Esophagus mucosa (tissue), 1 donor: ENCODE measurements at regions not wholly inside any gene's neighbourhood (a gene's known extent, or its start where the extent isn't known, plus 50 kb on each side); places are given as distances from the start of the nearest gene placed in this dataset.

ENCODE experiments used
- ATAC-seq: fragments of 200-7000 bp; cut with Tn5 transposase; one replicate; pipeline ENCODE4 v1.9.1; 2020
- donor health status: DM: yes; HTN: yes; CAD: no.

DNA sequence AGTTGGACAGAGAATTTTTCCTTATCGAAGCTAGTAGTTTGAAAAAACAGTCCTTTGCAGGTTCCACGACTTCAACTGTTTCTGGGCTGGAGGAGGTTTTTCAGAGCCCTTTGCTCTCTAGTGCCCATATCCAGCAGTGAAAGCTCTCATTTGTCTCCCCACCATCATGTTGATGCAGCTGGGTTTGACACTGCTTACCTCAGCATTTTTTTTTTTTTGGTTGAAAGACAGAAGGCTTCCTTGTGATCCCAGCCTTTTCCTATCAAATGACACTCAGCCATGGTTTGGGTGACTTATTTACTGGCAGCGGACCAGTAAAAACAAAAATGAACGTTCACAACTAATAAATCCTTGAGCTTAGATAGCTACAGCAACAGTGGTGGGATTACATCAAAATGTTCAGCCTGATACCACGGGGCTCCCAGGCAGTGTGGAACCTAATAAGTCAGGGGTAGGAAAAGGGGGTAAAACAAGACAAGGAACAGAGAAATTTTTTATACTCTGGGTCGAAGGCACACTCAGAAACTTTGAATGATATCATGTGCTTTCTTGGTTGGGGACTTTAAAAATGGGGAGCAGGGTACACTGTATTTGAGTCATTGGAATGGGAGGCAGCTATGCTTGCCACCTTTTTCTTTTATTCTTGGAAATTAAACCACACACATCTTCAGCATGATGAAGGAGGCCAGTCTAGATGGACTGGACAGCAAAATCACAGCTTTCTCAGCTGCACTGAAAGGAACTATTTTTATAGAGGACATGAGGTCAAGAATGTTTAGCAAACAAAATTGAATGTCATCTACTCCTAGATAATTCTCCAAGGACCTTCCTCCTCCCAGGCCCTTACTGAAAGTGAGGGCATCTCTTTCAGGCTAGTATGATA, 308.9 kb upstream of the MPDZ start:
- ATAC-seq: no peak

DNA sequence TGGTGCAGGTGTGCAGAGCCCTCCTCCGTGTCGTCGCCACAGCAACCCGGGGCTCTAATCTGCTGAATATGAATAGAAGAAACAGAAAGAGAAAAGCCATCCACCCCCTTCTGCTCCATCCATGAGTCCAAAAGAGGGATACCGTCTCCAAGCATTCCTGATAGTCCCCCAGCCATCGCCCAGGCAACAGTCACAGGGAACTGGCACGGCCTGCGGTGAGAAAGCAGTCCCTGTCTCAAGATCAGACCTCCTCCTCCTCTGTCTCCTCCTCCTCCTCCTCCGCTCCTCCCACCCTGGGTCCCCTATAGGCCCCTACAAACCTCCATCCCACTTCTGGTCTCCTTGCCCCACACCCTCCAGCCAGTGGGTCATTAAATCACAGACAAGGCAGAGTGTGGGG, 308.1 kb upstream of the MPDZ start:
- no peak for ATAC-seq

DNA sequence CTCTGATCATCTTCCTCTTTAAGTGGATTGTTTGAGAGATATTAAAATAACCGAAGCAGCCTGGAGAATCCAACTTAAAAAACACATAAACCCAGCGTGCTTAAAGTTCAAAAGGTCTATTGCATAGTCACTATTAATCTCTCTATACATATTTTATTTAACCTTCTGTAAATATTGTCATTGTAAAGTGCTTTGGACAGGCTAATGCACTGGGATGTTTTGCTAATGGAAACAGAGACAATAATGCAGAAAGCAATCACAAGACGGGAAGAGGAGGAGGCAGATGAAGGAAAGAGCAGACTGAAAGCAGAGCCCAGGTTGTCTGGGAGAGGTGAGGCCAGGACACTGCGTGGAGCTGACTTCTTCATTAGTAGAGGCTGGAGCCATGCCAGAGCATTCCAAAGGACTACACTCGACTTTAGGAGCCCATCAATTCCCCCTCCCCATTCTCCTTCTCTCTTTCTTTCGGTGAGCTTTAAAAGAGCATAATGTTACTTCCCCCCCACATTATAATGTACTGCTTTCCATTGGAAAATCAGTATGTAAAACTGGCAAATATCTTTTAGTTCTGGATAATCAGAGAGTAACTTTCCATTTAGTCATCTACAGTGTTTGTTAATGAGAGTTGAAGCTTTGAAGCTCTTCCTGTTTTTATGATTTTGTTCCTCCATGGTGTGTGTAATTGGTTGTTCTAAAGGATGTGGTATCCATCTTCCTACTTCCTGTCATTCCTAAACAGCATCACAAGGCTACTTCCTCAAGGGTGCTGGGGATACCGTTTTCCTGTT, 307.3 kb upstream of the MPDZ start:
- ATAC-seq: no peak

DNA sequence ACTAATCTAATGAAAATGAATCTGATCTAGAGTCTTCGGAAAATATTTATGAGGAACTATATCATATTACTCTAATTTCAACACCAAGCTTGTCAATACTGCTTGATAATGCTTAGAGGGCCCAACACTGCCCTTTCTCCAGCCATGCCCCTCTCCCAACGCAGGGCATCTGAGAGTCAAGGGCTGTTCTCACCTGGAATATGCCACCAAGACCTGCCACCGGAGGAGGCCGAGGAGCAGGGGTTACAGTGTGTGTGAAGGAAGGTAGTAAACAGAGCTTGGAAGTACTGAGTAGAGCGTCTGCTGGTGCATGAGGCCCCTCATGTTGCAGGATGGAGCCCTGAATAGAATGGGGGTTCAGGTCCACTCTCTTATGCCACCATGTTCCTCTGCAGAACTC, 301.3 kb upstream of the MPDZ start:
- no peak for ATAC-seq

DNA sequence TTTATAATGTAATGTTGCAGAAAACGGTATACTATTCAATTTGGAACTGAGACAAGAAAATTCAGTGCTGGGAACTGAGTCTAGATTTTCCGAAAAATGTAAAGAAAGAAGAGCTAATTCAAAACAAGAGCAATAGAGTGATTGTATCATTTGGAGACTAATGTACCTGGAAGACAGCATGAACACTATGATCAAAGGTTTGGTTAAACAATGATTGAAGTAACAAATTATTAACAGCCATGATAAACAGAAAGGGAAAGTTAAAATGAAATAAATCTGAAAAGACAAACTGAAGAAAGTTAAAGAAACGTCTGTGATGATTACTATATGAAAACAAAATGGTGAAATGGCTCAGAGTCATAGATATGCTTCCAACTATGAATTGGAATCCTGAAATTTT, 300.6 kb upstream of the MPDZ start:
- no peak for ATAC-seq

DNA sequence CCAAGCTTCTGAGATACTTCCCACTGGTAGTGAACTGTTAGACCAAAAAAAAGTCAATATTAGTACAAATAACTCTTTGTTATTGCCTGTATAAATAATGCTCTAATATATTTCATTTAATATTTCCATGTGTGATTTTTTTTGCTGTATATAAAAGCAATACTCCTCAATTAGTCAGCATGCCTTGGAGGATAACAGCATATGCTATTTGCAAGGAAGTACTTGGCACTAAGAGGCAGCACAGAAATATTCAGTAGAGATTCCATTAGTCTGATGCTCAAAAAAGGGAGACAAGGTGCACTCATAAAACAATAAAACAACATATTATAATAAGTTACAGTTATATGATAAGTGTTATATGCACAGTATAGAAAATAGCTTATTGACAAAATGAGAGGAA, 296.6 kb upstream of the MPDZ start:
- ATAC-seq: no peak

DNA sequence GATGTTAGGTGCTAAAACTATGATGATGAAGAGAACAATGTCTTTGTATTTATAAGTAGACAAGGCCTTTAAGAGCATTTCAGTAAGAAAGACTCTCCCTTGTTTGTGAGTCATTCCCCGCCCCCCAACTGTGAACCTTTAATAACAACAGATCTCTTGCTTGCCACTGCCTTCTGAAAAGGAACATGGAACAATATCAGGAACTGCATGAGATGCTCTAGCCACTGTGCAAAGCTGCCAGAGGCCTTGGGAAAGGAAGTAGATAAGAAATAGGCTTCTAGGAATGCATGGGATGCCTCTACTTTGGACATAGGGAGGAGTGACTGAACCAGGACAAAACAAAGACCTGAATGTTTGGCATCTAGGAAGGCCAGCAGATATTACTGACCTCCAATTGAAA, 296.1 kb upstream of the MPDZ start:
- no peak for ATAC-seq

DNA sequence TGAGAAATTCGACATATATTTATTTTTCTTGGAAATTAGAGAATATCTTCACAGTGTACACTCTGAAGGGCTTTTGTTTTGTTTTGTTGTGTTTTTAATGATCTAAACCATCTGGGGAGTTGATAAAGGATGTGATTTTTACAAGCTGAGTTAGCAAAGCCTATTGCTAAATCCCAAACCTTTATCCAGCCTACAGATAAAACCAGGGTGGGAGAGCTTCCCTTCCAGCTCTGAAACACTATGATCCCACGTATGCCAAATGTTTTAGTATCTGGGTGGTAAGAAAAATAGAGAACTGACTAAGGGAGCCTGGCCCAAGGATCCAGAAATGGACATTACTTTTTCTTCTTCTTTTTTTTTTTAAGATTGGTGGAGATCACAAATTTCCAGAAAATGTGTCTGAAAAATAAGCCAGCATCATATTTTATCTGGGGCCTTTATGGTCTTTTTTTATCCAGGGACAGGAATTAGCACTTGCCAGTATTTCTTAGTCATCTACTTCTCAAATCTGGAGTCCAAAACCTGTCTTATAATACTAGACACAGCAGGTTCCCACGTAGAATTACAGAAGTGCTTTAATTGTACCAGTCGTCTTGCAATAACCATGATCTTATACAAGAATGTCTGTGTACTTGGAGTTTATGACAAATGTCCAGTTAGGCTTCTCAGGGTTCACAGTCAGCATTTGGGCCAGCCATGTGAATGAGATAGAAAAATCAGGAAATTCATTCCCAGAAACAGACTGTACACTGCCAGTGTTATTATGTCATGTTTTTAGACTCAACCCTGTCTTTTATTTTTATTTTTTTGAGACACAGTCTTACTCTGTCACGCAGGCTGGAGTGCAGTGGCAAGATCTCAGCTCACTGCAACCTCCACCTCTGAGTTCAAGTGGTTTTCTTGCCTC, 290.8 kb upstream of the MPDZ start:
- ATAC-seq: no peak

DNA sequence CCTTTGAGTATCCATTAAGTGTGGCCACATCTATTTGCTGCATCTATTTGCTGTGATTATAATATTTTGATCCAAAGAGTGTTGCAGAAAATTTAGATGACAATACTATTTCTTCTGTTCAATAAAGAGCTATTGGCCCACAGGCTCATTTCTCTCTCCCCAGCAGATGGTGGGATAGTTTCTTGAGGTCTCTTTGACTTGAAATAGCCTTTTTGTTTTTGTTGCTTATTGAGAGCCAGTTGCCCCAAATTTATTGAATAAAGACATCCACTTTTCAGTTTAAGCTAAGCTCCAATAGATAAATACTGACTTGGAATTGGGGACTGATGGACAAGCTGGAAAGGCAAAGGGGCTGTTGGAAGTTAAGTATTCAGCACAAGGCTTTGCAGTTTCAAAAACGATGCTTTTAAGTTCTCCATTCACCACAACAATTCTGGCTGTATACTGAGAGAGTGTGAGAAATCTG, 290.1 kb upstream of the MPDZ start:
- ATAC-seq: no peak

DNA sequence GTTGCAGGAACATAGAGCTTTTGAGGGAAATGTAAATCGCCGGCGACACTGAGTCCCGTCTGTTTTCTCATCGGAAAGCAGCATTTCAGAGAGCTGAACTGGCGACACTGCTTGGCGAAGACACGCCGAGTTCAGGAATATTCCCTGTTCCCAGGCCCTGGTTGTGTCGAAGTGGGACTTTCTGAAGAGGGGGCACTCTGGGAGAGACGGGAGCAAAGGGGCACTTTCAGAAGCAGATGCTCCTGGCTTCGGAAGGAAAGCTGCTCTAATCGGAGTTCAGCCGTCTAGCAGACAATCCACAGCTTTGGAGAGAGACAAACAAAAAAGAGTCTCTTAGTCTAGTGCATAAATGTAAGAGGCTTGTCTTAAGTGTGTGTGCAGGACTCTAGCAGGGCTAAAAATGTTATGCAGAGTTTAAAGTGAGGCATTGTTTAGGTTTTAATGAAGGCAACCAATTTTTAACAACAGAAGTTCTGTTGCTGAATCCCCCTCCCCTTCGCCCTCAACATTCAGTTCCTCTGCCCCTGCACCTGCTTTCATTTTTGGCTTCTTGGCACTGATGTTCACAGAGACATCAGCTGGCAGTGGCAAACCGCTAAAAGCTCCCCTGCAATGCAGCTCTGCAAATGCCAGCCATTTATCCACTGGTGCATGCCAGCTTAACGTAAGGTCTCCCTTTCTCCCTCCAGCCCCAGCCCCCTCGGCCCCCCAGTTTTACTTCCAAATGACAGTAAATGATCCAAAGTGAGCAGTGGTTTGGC, 289.5 kb upstream of the MPDZ start:
- ATAC-seq: no peak

DNA sequence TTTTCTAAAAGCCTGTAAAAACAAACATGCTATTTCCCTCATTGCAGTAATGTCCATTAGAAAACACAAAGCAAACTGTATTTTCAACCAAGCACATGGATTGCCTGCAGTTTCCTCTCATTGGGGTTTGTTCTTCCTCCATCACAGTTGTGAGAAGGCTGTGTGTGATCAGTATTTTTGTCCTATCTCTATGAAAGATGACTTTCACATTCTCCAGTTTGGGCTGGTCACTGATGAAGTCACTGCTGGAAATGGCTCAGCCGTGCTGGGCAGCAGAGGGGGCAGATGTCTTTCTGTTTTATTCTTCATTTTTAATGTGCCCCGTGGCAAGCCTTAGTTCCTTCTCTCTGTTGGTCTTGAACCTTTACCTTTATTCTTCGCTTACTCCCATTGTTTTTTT, 288.9 kb upstream of the MPDZ start:
- ATAC-seq: no peak

DNA sequence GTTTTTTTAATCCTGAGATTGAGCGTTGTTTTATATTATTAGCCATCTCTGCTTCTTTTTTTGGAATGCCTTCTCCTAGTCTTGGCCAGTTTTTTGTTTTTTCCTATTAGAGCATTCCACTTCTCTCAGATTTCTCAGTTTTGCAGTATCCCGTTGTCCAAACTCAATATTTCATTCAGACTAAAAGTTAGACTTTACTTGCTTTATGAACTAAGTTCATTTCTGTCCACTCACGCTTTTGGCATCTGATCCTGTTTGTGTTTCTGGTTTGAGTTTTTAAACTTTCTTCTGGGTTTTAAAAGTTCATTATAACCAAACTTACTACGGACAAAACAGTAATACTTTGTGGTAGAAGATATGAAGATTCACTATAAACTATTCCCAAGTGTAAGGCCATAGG, 288.3 kb upstream of the MPDZ start:
- no peak for ATAC-seq

DNA sequence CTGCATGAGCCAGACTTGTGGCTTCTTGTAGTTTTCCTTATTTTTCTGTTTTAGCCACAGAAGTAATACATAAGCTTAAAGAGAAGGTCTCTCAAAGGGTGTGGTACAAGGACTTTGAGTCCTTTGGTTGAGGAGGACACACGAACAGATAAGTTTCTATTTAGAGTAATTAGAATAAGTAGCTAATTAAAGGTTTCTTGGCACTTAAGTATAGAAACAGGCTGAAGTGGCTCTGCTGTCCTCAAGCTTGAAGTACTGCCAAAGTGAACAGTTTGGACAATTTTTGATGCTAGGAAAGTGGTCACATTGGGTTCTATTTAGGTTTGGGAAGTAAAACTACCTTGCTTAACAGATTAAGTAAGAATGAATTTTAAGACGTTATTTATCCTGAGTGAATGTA, 278.3 kb upstream of the MPDZ start:
- no peak for ATAC-seq

DNA sequence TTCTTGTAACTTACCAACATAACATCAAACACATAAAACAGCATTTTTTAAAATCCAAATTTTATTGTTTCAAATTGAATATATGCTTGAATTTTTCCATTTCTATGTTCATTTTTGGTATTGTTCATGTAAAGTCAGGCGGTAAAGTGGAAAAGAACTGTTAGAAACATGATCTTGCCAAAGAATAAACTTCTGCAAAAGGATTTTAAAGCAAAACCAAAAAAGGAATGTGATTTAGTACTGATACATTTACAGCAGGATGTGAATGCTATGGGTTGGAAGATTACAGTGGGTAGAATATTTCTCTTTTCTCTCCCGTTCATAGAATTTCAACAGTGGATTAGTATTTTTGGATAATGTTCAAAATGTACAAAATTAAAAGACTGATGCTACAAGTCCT, 277.2 kb upstream of the MPDZ start:
- ATAC-seq: no peak

DNA sequence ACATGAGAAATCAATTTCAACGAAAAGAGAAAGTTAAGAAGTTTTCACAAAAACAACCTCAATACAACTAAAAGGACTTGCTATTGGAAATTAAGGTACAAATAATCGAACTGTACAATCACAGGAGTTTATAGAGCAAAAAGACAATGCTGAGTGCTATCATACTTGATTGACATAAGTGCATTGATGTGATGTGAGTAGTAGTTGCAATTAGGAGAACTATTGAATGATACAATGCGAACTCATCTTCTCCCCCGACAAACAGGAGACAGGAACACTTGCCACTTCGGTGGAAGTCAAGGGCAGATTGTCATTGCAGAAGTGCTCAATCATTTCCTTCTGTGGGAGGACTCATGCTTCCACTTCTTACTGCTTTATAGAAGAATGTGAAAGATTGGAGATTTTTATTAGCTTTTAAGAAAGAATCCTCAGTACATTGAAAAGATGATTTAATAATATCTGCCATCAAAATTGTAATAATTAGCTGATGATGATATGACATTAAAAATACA, 276.6 kb upstream of the MPDZ start:
- no peak for ATAC-seq

DNA sequence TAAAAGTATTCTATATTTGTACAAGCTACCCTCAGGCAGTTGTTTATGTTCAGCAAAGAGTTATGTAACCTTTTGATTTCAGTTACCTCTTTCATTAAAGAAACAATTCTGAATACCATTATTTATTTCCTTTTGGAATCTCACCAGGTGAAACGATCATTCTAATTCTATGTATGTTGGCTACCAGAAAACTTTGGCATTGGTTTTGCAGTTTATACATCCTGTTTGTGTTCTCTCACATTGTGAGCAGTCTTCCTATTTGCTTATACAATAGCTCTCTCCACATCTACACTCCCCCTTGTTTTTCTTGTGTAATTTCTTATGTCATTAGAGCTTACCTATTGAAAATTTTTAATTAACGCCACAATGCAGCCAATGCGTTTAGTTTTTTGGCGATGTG, 276.0 kb upstream of the MPDZ start:
- no peak for ATAC-seq

DNA sequence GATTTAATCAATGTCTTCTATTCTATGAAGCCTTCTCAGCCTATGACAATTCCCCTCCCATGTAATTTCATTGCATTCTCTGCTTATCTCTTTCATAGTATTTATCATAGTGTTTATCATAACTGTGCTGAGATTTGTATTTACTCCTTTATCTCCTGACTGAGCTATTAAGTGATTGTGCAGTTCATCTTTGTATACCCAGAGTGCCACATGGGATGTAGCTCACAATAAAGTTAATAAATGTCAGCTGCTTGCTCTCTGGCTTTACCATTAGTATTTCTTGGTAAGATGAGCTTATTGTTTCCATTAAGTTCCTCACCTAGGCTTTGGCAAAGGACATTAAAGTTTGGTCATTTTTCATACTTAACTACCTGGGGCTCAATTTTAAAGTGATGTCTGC, 275.1 kb upstream of the MPDZ start:
- ATAC-seq: no peak

DNA sequence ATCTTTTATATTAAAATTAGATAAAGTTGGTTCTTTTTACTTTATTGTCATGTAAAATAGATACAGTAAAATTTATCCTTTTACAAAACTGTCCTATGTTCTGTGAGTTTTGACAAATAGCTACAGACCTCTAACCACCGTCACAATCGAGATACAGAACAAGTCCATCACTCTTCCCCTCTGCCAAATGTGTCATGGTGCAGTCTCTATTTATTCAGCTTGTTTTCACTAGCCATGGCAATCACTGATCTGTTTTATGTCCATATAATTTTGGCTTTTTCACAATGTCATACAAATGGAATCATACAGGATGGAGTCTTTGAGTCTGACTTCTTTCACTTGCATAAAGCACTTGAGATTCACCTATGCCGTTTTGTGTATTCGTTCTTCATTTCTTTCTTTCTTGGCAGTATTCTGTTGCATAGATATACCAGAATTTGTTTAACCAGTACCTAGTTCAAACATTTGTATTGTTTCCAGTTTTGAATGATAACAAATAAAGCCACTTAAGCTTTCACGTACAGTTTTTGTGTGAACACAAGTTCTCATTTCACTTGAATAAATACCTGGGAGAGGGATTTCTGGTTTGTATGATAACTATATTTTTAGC, 273.2 kb upstream of the MPDZ start:
- no peak for ATAC-seq

DNA sequence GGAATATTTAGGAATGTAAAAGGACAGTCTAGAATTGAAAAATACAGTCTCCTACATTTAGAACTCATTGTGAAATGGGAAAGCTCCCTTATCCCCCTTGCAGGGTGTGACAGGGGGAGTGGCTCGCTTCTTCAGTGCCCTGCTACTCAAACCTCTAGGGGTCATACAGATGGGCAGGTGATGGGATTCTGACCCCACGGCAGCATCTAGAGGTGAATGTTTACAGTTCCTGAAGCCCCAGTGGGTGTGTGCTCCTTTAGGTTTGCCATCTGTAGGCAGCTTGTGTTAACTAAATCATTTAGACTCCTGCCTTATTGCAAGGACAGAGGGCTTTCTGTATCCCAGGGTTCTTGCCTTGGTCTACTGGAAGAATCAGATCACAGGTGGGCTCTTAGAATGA, 271.0 kb upstream of the MPDZ start:
- ATAC-seq: no peak

DNA sequence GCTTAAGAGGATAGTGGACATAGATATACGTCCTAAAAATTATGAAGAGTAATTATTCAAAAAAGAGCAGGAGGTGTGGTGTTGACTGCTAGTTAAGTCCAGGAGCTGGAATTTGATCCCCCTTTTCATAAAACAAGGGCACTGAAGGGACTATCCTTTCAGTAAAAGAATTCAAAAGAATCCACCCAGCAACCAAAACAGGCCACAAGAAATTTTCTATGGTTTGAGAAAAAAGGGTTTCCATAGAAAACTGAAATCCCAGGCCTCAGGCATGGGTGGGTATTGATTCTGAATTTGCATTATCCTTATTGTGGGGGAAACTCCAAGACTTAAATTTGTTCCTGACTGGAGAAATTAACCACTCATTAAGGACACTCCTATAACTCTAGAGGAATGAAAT, 269.0 kb upstream of the MPDZ start:
- ATAC-seq: no peak

DNA sequence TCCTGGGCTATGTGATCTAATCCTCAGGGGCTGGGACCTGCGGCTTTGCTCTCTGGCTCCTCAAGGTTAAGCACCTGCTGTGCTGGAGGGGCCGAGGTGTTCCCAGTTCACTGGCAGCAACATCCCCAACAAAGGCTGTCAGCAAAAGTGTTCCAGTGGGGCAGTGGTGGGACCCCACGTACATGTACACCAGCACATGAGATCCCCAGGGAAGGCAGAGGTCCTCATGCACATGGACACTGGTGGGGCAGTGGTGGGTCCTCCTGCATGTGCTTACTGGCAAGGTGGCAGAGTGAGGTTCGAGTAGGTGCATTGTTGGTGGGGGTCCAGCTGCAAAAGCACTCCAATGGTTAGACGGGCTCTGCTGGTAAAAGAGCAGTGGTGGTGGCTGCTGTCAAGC, 255.6 kb upstream of the MPDZ start:
- ATAC-seq: no peak

DNA sequence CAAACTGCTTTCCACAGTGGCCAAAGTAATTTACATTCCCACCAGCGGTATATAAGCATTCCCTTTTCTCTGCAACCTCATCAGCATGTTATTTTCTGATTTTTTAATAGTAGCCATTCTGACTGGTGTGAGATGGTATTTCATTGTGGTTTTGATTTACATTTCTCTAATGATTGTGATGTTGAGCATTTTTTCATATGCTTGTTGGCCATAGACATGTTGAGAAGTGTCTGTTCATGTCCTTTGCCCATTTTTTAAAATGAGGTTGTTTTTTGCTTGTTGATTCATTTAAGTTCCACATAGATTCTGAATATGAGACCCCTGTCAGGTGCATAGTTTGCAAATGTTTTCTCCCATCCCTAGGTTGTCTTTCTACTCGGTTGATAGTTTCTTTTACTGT, 254.5 kb upstream of the MPDZ start:
- no peak for ATAC-seq
